ENCODE measurements at regions not wholly inside any gene's neighbourhood (a gene's known extent, or its start where the extent isn't known, plus 50 kb on each side); places are given as distances from the start of the nearest gene placed in this dataset.

DNA sequence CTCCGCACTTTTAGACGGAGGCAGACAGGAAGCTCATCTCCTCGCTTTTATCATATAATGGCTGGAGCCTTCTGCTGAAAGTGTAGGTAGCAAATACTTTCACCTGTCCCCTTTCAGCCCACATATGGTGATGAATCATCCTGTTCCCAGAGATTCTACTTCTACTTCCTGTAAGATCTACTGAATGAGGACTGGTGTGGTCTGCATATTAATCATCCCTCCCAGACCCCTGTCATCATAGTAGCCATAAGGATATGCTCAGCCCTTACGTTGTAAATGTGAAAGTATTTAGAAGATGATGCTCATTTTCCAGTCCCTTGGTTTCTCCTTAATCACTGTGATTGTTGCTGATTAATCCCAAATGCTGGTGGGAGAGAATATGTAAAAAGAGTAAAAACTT, 268.2 kb upstream of the GRIP1 start:
- TF ChIP-seq CTCF (IDR thresholded peaks at IDR 0.05; ENCODE audit: control insufficient read depth, extremely low read depth, insufficient read depth), result no peak
- no peak for DNase-seq (ENCODE audit: low read depth)
- H3K4me3 ChIP-seq (ENCODE audit: low read depth, low read length), result no peak overlapping the region

GRCh38 chr12:66952668-66953067, 273.8 kb upstream of the GRIP1 start:
- no peak overlapping the region for H3K4me3 ChIP-seq (ENCODE audit: low read depth, low read length)
- no peak for TF ChIP-seq CTCF (IDR thresholded peaks at IDR 0.05; ENCODE audit: control insufficient read depth, extremely low read depth, insufficient read depth)
- DNase-seq (ENCODE audit: low read depth), result no peak

DNA sequence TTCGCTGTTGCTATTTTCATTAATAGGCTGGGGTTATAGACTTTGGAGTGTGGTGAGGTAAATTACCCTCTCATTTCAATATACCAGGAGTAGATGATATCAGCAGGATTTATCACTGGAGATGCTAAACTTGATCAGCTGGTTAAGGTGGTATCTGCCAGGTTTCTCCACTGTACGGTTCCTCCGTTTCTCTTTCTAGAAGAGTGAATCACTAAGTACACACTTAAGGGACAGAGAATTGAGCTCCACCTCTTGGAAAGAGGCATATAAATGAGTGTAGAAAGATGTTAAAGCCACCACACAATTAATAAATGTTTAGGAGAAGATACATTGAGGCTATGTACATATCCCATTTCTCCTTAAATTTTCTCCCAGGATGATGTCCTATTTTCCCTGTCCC, 277.4 kb upstream of the GRIP1 start:
- no peak for TF ChIP-seq CTCF (IDR thresholded peaks at IDR 0.05; ENCODE audit: control insufficient read depth, extremely low read depth, insufficient read depth)
- DNase-seq (ENCODE audit: low read depth), result peak; percentile 6

GRCh38 chr12:66959276-66959675, 280.4 kb upstream of the GRIP1 start:
- peak; percentile 39 for DNase-seq (ENCODE audit: low read depth)
- TF ChIP-seq CTCF (IDR thresholded peaks at IDR 0.05; ENCODE audit: control insufficient read depth, extremely low read depth, insufficient read depth), result no peak
- no peak overlapping the region for H3K4me3 ChIP-seq (ENCODE audit: low read depth, low read length)

More for the DNA sequence above, 277.4 kb upstream of the GRIP1 start:
- no peak overlapping the region for H3K4me3 ChIP-seq (ENCODE audit: low read depth, low read length)

GRCh38 chr12:66960006-66960405, 281.1 kb upstream of the GRIP1 start:
- DNase-seq (ENCODE audit: low read depth), result no peak

GRCh38 chr12:66960704-66961690, 282.1 kb upstream of the GRIP1 start:
- TF ChIP-seq CTCF (IDR thresholded peaks at IDR 0.05; ENCODE audit: control insufficient read depth, extremely low read depth, insufficient read depth), result no peak
- H3K4me3 ChIP-seq (ENCODE audit: low read depth, low read length), result no peak overlapping the region
- peak; percentile 32 for DNase-seq (ENCODE audit: low read depth)

More at GRCh38 chr12:66960006-66960405, 281.1 kb upstream of the GRIP1 start:
- no peak overlapping the region for H3K4me3 ChIP-seq (ENCODE audit: low read depth, low read length)
- no peak for TF ChIP-seq CTCF (IDR thresholded peaks at IDR 0.05; ENCODE audit: control insufficient read depth, extremely low read depth, insufficient read depth)

Data from LNCaP clone FGC (cell line).